ENCODE measurements at regions not wholly inside any gene's neighbourhood (a gene's known extent, or its start where the extent isn't known, plus 50 kb on each side); places are given as distances from the start of the nearest gene placed in this dataset.

DNA sequence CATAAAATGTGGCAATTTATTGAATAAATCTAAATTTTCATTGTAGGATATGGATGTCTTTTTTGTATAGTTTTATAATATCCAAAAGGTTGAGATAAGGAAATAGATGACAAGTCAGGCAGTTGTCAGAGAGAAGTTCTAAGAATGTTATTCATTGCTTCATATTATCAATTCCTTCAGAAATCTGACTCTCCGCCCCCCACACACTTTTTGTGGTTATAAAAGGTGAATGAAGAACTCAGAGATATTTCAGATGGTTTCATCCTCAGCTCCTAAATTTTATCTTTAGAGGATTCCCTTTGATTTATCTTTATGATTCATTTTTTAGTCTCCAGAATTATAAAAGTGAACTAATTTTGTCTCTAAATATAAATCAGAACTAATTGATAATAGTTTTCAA, 136.1 kb upstream of the NOX3 start:
- intact Hi-C loops (cut with micrococcal nuclease): no loop called here
- H2AK9ac ChIP-seq (replicated peaks; ENCODE audit: low read depth, low read length, poor library complexity): no peak overlapping the region
- no peaks in the 10 kb centered on the region for H3K36me3 ChIP-seq (ENCODE audit: control insufficient read depth, insufficient read depth, low read length)
- in situ Hi-C loops (cut with MboI; ENCODE audit: low sequenced_read_pairs): no loop called here
- H2BK20ac ChIP-seq (ENCODE audit: low read depth, low read length): no peak overlapping the region
- no peaks in the 10 kb centered on the region for H3K79me1 ChIP-seq (ENCODE audit: low read depth in 1 of 2, low read length in 2 of 2)
- H3K9me3 ChIP-seq (ENCODE audit: control insufficient read depth, insufficient read depth, low read length): 0 out of 2 replicates have a peak, but pooled peaks cover 3% of the 10 kb centered on the region
- ChIA-PET POLR2A (ENCODE audit: unreplicated experiment) (no interaction called here), CTCF (no interaction called here)
- WGBS, 2 experiments (ENCODE audit: extremely low coverage in 2 of 2, insufficient read length in 1 of 2): no CpG with 5 or more reads among the region's 1 CpG
- no peak overlapping the region for H3K23ac ChIP-seq (ENCODE audit: low read depth, low read length)
- H2BK15ac ChIP-seq (ENCODE audit: low read depth, low read length): no peak overlapping the region
- no peak for DNase-seq
- H3K4me2 ChIP-seq (ENCODE audit: low read depth, low read length): no peak overlapping the region
- no peaks in the 10 kb centered on the region for H3K4me1 ChIP-seq (ENCODE audit: control insufficient read depth, insufficient read depth, low read length)
- H3K14ac ChIP-seq (replicated peaks; ENCODE audit: low read depth, low read length): no peak overlapping the region
- H3K9me1 ChIP-seq (ENCODE audit: insufficient read depth, low read length): no peaks in the 10 kb centered on the region
- dilution Hi-C loops (cut with HindIII; ENCODE audit: low sequenced_read_pairs, unreplicated experiment): no loop called here
- no peak overlapping the region for H4K91ac ChIP-seq (ENCODE audit: insufficient read depth, low read depth, low read length)
- H4K20me1 ChIP-seq (ENCODE audit: insufficient read depth, low read length): no peaks in the 10 kb centered on the region
- no peak overlapping the region for H3K27ac ChIP-seq (ENCODE audit: insufficient read depth, low read length)
- no peak overlapping the region for H2BK5ac ChIP-seq (ENCODE audit: low read depth, low read length, poor library complexity, severe bottlenecking)
- no peak overlapping the region for H3K56ac ChIP-seq (ENCODE audit: extremely low read depth, insufficient read depth, low read length)
- TF ChIP-seq, protein P1, sequence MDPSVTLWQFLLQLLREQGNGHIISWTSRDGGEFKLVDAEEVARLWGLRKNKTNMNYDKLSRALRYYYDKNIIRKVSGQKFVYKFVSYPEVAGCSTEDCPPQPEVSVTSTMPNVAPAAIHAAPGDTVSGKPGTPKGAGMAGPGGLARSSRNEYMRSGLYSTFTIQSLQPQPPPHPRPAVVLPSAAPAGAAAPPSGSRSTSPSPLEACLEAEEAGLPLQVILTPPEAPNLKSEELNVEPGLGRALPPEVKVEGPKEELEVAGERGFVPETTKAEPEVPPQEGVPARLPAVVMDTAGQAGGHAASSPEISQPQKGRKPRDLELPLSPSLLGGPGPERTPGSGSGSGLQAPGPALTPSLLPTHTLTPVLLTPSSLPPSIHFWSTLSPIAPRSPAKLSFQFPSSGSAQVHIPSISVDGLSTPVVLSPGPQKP (IDR thresholded peaks at IDR 0.05; ENCODE audit: borderline replicate concordance, low read depth, low read length): no peak
- TF ChIP-seq MAFK (IDR thresholded peaks at IDR 0.05; ENCODE audit: low read depth, low read length): no peak
- no peak for TF ChIP-seq RFX5 (IDR thresholded peaks at IDR 0.05; ENCODE audit: low read depth, low read length)
- TF ChIP-seq, protein P2, sequence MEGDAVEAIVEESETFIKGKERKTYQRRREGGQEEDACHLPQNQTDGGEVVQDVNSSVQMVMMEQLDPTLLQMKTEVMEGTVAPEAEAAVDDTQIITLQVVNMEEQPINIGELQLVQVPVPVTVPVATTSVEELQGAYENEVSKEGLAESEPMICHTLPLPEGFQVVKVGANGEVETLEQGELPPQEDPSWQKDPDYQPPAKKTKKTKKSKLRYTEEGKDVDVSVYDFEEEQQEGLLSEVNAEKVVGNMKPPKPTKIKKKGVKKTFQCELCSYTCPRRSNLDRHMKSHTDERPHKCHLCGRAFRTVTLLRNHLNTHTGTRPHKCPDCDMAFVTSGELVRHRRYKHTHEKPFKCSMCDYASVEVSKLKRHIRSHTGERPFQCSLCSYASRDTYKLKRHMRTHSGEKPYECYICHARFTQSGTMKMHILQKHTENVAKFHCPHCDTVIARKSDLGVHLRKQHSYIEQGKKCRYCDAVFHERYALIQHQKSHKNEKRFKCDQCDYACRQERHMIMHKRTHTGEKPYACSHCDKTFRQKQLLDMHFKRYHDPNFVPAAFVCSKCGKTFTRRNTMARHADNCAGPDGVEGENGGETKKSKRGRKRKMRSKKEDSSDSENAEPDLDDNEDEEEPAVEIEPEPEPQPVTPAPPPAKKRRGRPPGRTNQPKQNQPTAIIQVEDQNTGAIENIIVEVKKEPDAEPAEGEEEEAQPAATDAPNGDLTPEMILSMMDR (conservative IDR thresholded peaks at IDR 0.05; ENCODE audit: low read depth, low read length): no peak
- no peak for TF ChIP-seq FOS (IDR thresholded peaks at IDR 0.05; ENCODE audit: low read depth, low read length)
- no peak for TF ChIP-seq CEBPB (IDR thresholded peaks at IDR 0.05; ENCODE audit: low read depth, low read length)
- no peak for TF ChIP-seq SMC3 (IDR thresholded peaks at IDR 0.05; ENCODE audit: low read depth, low read length)
- TF ChIP-seq RCOR1 (IDR thresholded peaks at IDR 0.05; ENCODE audit: insufficient replicate concordance, low read length): no peak
- TF ChIP-seq, protein P3, sequence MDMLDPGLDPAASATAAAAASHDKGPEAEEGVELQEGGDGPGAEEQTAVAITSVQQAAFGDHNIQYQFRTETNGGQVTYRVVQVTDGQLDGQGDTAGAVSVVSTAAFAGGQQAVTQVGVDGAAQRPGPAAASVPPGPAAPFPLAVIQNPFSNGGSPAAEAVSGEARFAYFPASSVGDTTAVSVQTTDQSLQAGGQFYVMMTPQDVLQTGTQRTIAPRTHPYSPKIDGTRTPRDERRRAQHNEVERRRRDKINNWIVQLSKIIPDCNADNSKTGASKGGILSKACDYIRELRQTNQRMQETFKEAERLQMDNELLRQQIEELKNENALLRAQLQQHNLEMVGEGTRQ (IDR thresholded peaks at IDR 0.05; ENCODE audit: low read depth, low read length): no peak
- no peak for TF ChIP-seq MXI1 (IDR thresholded peaks at IDR 0.05; ENCODE audit: borderline replicate concordance, low read depth, low read length)
- no peak for TF ChIP-seq CHD1 (IDR thresholded peaks at IDR 0.05; ENCODE audit: low read depth, low read length)
- TF ChIP-seq POLR2A (IDR thresholded peaks at IDR 0.05; ENCODE audit: low read depth, low read length): no peak
- no peak for TF ChIP-seq RAD21 (IDR thresholded peaks at IDR 0.05; ENCODE audit: low read length)
- TF ChIP-seq MAZ (IDR thresholded peaks at IDR 0.05; ENCODE audit: borderline replicate concordance, low read depth, low read length): no peak
- TF ChIP-seq NFE2L2 (IDR thresholded peaks at IDR 0.05; ENCODE audit: low read depth, low read length): no peak
- TF ChIP-seq BHLHE40 (IDR thresholded peaks at IDR 0.05; ENCODE audit: low read depth, low read length): no peak
- H3K4ac ChIP-seq (ENCODE audit: low read depth, low read length): no peak overlapping the region
- BruUV-seq (replicated peaks): no TSS peak
- no peak overlapping the region for H2AK5ac ChIP-seq (ENCODE audit: low read depth, low read length)
- no peak overlapping the region for H3K18ac ChIP-seq (ENCODE audit: low read depth, low read length)
- ATAC-seq (ENCODE audit: low read depth): no peak
- no peak overlapping the region for H4K8ac ChIP-seq (ENCODE audit: low read depth in 2 of 2, low read length in 2 of 2)
- no peaks in the 10 kb centered on the region for H3K27me3 ChIP-seq (ENCODE audit: control insufficient read depth, insufficient read depth, low read length)
- no peak overlapping the region for H2BK120ac ChIP-seq (ENCODE audit: low read depth, low read length)
- H3K9ac ChIP-seq (ENCODE audit: low read depth, low read length): no peak overlapping the region
- no peak overlapping the region for H4K5ac ChIP-seq (ENCODE audit: low read depth, low read length)
- H3K4me3 ChIP-seq (ENCODE audit: insufficient read depth, low read depth, low read length): no peak overlapping the region
- H2AFZ ChIP-seq (replicated peaks; ENCODE audit: low read length, poor library complexity): no peak overlapping the region
